HEK293 (cell line): ENCODE measurements at regions not wholly inside any gene's neighbourhood (a gene's known extent, or its start where the extent isn't known, plus 50 kb on each side); places are given as distances from the start of the nearest gene placed in this dataset.

Experiments
- CTCF ChIA-PET: fragments of 350-600 bp; formaldehyde crosslinking; extraction: SDS; loops from one replicate; lab custom pipeline; 2021; ENCODE audit warnings: antibody characterized with exemption; lab: Yijun Ruan, JAX
- POLR2A ChIA-PET: fragments of 300-600 bp; formaldehyde crosslinking; extraction: SDS; loops from one replicate; lab custom pipeline; 2020; ENCODE audit warnings: antibody characterized with exemption, inconsistent platforms; lab: Yijun Ruan, JAX
- H3K27ac ChIP-seq: fragments of 200-500 bp; sonication (Bioruptor generic); 2 replicates; pipeline ENCODE4 v1.5.1; 2014; ENCODE audit warnings: low read depth, low read length, control low read depth, inconsistent platforms; ENCODE audit errors: extremely low read depth
- H3K36me3 ChIP-seq, 2 experiments: fragments of 200-500 bp in 1 of 2; sonication (Bioruptor generic) in 1 of 2; 1 replicate in 1 of 2; 2 replicates in 1 of 2; pipeline ENCODE4 v1.5.1; 2014 to 2017; ENCODE audit warnings: inconsistent platforms in 2 of 2, low read length in 2 of 2; ENCODE audit not compliant: control insufficient read depth in 2 of 2, insufficient read depth in 1 of 2
- H3K4me1 ChIP-seq: fragments of 200-500 bp; sonication (Bioruptor generic); 2 replicates; pipeline ENCODE4 v1.5.1; 2014; ENCODE audit warnings: mild to moderate bottlenecking, low read length, inconsistent platforms; ENCODE audit not compliant: control insufficient read depth, insufficient read depth
- H3K4me3 ChIP-seq: 2 replicates; pipeline ENCODE4 v1.5.1; 2011; ENCODE audit warnings: low read depth, mild to moderate bottlenecking, control low read depth, low read length, moderate library complexity
- H3K9me3 ChIP-seq: fragments of 200-500 bp; sonication (Bioruptor generic); 2 replicates; pipeline ENCODE4 v1.5.1; 2014; ENCODE audit warnings: low read depth, low read length, inconsistent platforms; ENCODE audit not compliant: control insufficient read depth, insufficient read depth
- CTCF ChIP-seq: fragments of 450-650 bp; formaldehyde crosslinking; IDR thresholded peaks from 2 replicates; pipeline ENCODE4 v1.5.1; 2016; ENCODE audit warnings: missing biosample characterization, missing genetic modification characterization
- INSM2 ChIP-seq: fragments of 450-650 bp; formaldehyde crosslinking; IDR thresholded peaks from 2 replicates; pipeline ENCODE4 v1.5.1; 2016; ENCODE audit warnings: missing biosample characterization, missing genetic modification characterization
- REST ChIP-seq: fragments of 450-650 bp; formaldehyde crosslinking; IDR thresholded peaks from 2 replicates; pipeline ENCODE4 v1.5.1; 2016; ENCODE audit warnings: missing biosample characterization, missing genetic modification characterization
- ZBTB44 ChIP-seq: fragments of 450-650 bp; IDR thresholded peaks from 2 replicates; pipeline ENCODE4 v1.5.1; 2018; ENCODE audit warnings: missing biosample characterization, mild to moderate bottlenecking, missing genetic modification characterization
- ZFP41 ChIP-seq: fragments of 450-650 bp; formaldehyde crosslinking; IDR thresholded peaks from 2 replicates; pipeline ENCODE4 v1.5.1; 2016; ENCODE audit warnings: missing biosample characterization, missing genetic modification characterization, borderline replicate concordance
- ZNF132 ChIP-seq: fragments of 450-650 bp; formaldehyde crosslinking; IDR thresholded peaks from 2 replicates; pipeline ENCODE4 v1.5.1; 2017; ENCODE audit warnings: missing biosample characterization, missing genetic modification characterization, borderline replicate concordance
- ZNF16 ChIP-seq: fragments of 450-650 bp; formaldehyde crosslinking; IDR thresholded peaks from 2 replicates; pipeline ENCODE4 v1.5.1; 2016; ENCODE audit warnings: low read depth, missing biosample characterization, missing genetic modification characterization
- ZNF19 ChIP-seq: fragments of 450-650 bp; formaldehyde crosslinking; IDR thresholded peaks from 2 replicates; pipeline ENCODE4; 2016; ENCODE audit warnings: missing biosample characterization, missing genetic modification characterization, low read depth
- ZNF223 ChIP-seq: fragments of 450-650 bp; formaldehyde crosslinking; IDR thresholded peaks from 2 replicates; pipeline ENCODE4 v1.5.1; 2016; ENCODE audit warnings: missing biosample characterization, missing genetic modification characterization
- ZNF341 ChIP-seq: fragments of 450-650 bp; formaldehyde crosslinking; IDR thresholded peaks from 2 replicates; pipeline ENCODE4; 2016; ENCODE audit warnings: low read depth, missing biosample characterization, missing genetic modification characterization
- ZNF37A ChIP-seq: fragments of 450-650 bp; IDR thresholded peaks from 2 replicates; pipeline ENCODE4 v1.5.1; 2018; ENCODE audit warnings: missing biosample characterization, missing genetic modification characterization
- ZNF423 ChIP-seq: fragments of 450-650 bp; formaldehyde crosslinking; IDR thresholded peaks from 2 replicates; pipeline ENCODE4 v1.5.1; 2016; ENCODE audit warnings: missing biosample characterization, missing genetic modification characterization
- ZNF426 ChIP-seq: fragments of 450-650 bp; formaldehyde crosslinking; IDR thresholded peaks from 2 replicates; pipeline ENCODE4 v1.5.1; 2017; ENCODE audit warnings: missing biosample characterization, missing genetic modification characterization, mild to moderate bottlenecking, inconsistent platforms, moderate library complexity
- ZNF433 ChIP-seq: fragments of 450-650 bp; formaldehyde crosslinking; IDR thresholded peaks from 2 replicates; pipeline ENCODE4 v1.5.1; 2016; ENCODE audit warnings: missing biosample characterization, missing genetic modification characterization, low read depth
- ZNF548 ChIP-seq: fragments of 450-650 bp; formaldehyde crosslinking; IDR thresholded peaks from 2 replicates; pipeline ENCODE4 v1.5.1; 2016; ENCODE audit warnings: missing biosample characterization, missing genetic modification characterization
- ZNF558 ChIP-seq: fragments of 450-650 bp; formaldehyde crosslinking; IDR thresholded peaks from 2 replicates; pipeline ENCODE4 v1.5.1; 2016; ENCODE audit warnings: missing biosample characterization, missing genetic modification characterization
- ZNF610 ChIP-seq: fragments of 450-650 bp; formaldehyde crosslinking; IDR thresholded peaks from 2 replicates; pipeline ENCODE4 v1.5.1; 2016; ENCODE audit warnings: missing biosample characterization, missing genetic modification characterization, borderline replicate concordance
- ZNF658 ChIP-seq: fragments of 450-650 bp; formaldehyde crosslinking; IDR thresholded peaks from 2 replicates; pipeline ENCODE4; 2016; ENCODE audit warnings: missing biosample characterization, missing genetic modification characterization
- ZNF707 ChIP-seq: fragments of 450-650 bp; formaldehyde crosslinking; IDR thresholded peaks from 2 replicates; pipeline ENCODE4 v1.5.1; 2016; ENCODE audit warnings: missing biosample characterization, missing genetic modification characterization
- ZXDB ChIP-seq: fragments of 450-650 bp; formaldehyde crosslinking; IDR thresholded peaks from 2 replicates; pipeline ENCODE4 v1.5.1; 2016; ENCODE audit warnings: missing biosample characterization, missing genetic modification characterization

- TF ChIP-seq ZNF610 (tag by site-specific recombination) (no peak), ZNF16 (tag by site-specific recombination) (no peak), INSM2 (no peak), ZXDB (no peak), ZNF37A (tag by site-specific recombination) (no peak), ZNF658 (tag by site-specific recombination) (no peak), ZNF433 (tag by site-specific recombination) (no peak), ZNF341 (tag by site-specific recombination) (no peak), ZBTB44 (tag by site-specific recombination) (no peak), ZNF132 (tag by site-specific recombination) (no peak), ZNF223 (tag by site-specific recombination) (no peak), ZFP41 (tag by site-specific recombination) (no peak), CTCF (no peak), ZNF707 (tag by site-specific recombination) (no peak), ZNF558 (tag by site-specific recombination) (no peak), ZNF423 (no peak), ZNF548 (tag by site-specific recombination) (no peak), ZNF426 (tag by site-specific recombination) (no peak), ZNF19 (tag by site-specific recombination) (no peak), REST (tag by site-specific recombination) (no peak)
- TF ChIP-seq, all 188 proteins: peak for 0
- POLR2A ChIA-PET = no interaction called here
- Histone ChIP-seq H3K4me1 (no peaks in the 10 kb centered on the region), H3K27ac (no peak overlapping the region), H3K9me3 (no peaks in the 10 kb centered on the region), H3K4me3 (no peak overlapping the region), H3K36me3 (no peaks in the 10 kb centered on the region)
- CTCF ChIA-PET = interaction anchor here (0.6 kb wide), 1 partner anchor 89 kb away, joined by 3 read pairs; no protein-coding TSS in a partner anchor
Measured at GRCh38 chr18:41886126-41886807, 68.8 kb upstream of the PIK3C3 start.
